MM.1S (cell line): ENCODE measurements at regions not wholly inside any gene's neighbourhood (a gene's known extent, or its start where the extent isn't known, plus 50 kb on each side); places are given as distances from the start of the nearest gene placed in this dataset.
"Not testable (repeated sequence)": the region's sequence is repeated elsewhere in the genome, so short reads cannot be mapped to it uniquely, and the experiment has no call there.

Source experiments
- DNase-seq: peaks from one replicate; pipeline ENCODE4 v3.0.0-alpha.2; 2015
- H2AFZ ChIP-seq: fragments of 300-600 bp; sonication (generic); 2 replicates; pipeline ENCODE4 v1.6.0; 2016; ENCODE audit warnings: antibody characterized with exemption, low read length
- H3F3A ChIP-seq: fragments of 300-600 bp; sonication (generic); 2 replicates; pipeline ENCODE4 v1.6.1; 2016; ENCODE audit warnings: mild to moderate bottlenecking, antibody characterized with exemption, low read length, moderate library complexity, mixed read lengths; ENCODE audit not compliant: insufficient read depth
- H3K27ac ChIP-seq: fragments of 300-600 bp; sonication (generic); 2 replicates; pipeline ENCODE4 v1.5.1; 2016; ENCODE audit warnings: mild to moderate bottlenecking, low read length
- H3K27me3 ChIP-seq: fragments of 300-600 bp; sonication (generic); replicated peaks from 2 replicates; pipeline ENCODE4 v1.6.0; 2016; ENCODE audit warnings: low read length; ENCODE audit not compliant: insufficient read depth
- H3K36me3 ChIP-seq: fragments of 300-600 bp; sonication (generic); replicated peaks from 2 replicates; pipeline ENCODE4 v1.6.1; 2016; ENCODE audit warnings: mild to moderate bottlenecking, low read length, mixed read lengths; ENCODE audit not compliant: insufficient read depth
- H3K4me1 ChIP-seq: fragments of 300-600 bp; sonication (generic); 2 replicates; pipeline ENCODE4 v1.6.1; 2016; ENCODE audit warnings: low read length, mixed read lengths
- H3K4me2 ChIP-seq: fragments of 300-600 bp; sonication (generic); 2 replicates; pipeline ENCODE4 v1.6.0; 2016; ENCODE audit warnings: low read depth, low read length
- H3K4me3 ChIP-seq: fragments of 300-600 bp; sonication (generic); 2 replicates; pipeline ENCODE4 v1.5.1; 2016; ENCODE audit warnings: low read length, mixed read lengths
- H3K79me2 ChIP-seq: fragments of 300-600 bp; sonication (generic); 2 replicates; pipeline ENCODE4 v1.6.1; 2016; ENCODE audit warnings: mixed run types, low read length, mixed read lengths
- H3K9ac ChIP-seq: fragments of 300-600 bp; sonication (generic); 2 replicates; pipeline ENCODE4 v1.6.1; 2016; ENCODE audit warnings: low read length, mixed read lengths
- H3K9me2 ChIP-seq: fragments of 300-600 bp; sonication (generic); replicated peaks from 2 replicates; pipeline ENCODE4 v1.6.1; 2016; ENCODE audit warnings: mild to moderate bottlenecking, low read length, mixed read lengths; ENCODE audit not compliant: insufficient read depth
- H3K9me3 ChIP-seq: fragments of 300-600 bp; sonication (generic); replicated peaks from 2 replicates; pipeline ENCODE4 v1.6.1; 2016; ENCODE audit warnings: mild to moderate bottlenecking, low read length, mixed read lengths; ENCODE audit not compliant: insufficient read depth
- H4K20me1 ChIP-seq: fragments of 300-600 bp; sonication (generic); 2 replicates; pipeline ENCODE4 v1.6.1; 2016; ENCODE audit warnings: mild to moderate bottlenecking, low read length, moderate library complexity, mixed read lengths; ENCODE audit not compliant: insufficient read depth
- EZH2 ChIP-seq: fragments of 300-600 bp; sonication (generic); optimal IDR thresholded peaks from 2 replicates; pipeline ENCODE3; 2017; ENCODE audit warnings: low read depth, mild to moderate bottlenecking, antibody characterized with exemption, low read length, mixed read lengths
- EZH2phosphoT487 ChIP-seq: fragments of 300-600 bp; sonication (generic); IDR thresholded peaks from 2 replicates; pipeline ENCODE4 v1.6.1; 2018; ENCODE audit warnings: antibody characterized with exemption, low read length
- TF ChIP-seq, protein P1 (sequence below): fragments of 300-600 bp; sonication (generic); IDR thresholded peaks from 2 replicates; pipeline ENCODE4 v1.5.1; 2016; ENCODE audit warnings: antibody characterized with exemption, low read length, mixed read lengths

DNA sequence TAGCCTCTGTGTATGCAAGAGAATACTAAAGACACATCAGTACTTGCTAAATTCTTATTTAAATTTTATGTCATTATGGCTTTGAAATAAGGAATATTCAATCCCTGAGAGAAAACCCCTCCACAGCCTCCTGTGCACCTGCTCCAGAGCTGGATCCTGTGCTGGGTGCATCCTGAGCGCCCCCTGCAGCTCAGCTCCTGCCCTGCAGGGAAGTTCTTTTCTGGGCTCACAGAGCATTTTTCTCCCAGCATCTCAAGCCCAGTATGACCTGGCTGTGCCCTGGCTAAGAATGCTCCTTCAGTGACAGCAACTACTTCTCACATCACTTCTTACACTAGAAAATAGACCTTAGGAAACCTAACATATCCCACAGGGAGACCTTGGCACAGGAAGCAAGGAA is 1211.7 kb downstream of the TMEM121 start:
- no peaks in the 10 kb centered on the region for H3K9me3 ChIP-seq
- H2AFZ ChIP-seq = no peak overlapping the region
- H3K4me2 ChIP-seq = no peak overlapping the region
- H3K9ac ChIP-seq = no peak overlapping the region
- no peaks in the 10 kb centered on the region for H3K79me2 ChIP-seq
- no peaks in the 10 kb centered on the region for H3K4me1 ChIP-seq
- H3K4me3 ChIP-seq = no peak overlapping the region
- no peaks in the 10 kb centered on the region for H3K36me3 ChIP-seq
- no peaks in the 10 kb centered on the region for H4K20me1 ChIP-seq
- TF ChIP-seq EZH2phosphoT487 (no peak), EZH2 (no peak)
- TF ChIP-seq, protein P1, sequence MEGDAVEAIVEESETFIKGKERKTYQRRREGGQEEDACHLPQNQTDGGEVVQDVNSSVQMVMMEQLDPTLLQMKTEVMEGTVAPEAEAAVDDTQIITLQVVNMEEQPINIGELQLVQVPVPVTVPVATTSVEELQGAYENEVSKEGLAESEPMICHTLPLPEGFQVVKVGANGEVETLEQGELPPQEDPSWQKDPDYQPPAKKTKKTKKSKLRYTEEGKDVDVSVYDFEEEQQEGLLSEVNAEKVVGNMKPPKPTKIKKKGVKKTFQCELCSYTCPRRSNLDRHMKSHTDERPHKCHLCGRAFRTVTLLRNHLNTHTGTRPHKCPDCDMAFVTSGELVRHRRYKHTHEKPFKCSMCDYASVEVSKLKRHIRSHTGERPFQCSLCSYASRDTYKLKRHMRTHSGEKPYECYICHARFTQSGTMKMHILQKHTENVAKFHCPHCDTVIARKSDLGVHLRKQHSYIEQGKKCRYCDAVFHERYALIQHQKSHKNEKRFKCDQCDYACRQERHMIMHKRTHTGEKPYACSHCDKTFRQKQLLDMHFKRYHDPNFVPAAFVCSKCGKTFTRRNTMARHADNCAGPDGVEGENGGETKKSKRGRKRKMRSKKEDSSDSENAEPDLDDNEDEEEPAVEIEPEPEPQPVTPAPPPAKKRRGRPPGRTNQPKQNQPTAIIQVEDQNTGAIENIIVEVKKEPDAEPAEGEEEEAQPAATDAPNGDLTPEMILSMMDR = no peak
- no peak overlapping the region for H3K27ac ChIP-seq
- DNase-seq = no peak
- H3F3A ChIP-seq = no peaks in the 10 kb centered on the region
- H3K27me3 ChIP-seq = no peaks in the 10 kb centered on the region
- H3K9me2 ChIP-seq = no peaks in the 10 kb centered on the region

DNA sequence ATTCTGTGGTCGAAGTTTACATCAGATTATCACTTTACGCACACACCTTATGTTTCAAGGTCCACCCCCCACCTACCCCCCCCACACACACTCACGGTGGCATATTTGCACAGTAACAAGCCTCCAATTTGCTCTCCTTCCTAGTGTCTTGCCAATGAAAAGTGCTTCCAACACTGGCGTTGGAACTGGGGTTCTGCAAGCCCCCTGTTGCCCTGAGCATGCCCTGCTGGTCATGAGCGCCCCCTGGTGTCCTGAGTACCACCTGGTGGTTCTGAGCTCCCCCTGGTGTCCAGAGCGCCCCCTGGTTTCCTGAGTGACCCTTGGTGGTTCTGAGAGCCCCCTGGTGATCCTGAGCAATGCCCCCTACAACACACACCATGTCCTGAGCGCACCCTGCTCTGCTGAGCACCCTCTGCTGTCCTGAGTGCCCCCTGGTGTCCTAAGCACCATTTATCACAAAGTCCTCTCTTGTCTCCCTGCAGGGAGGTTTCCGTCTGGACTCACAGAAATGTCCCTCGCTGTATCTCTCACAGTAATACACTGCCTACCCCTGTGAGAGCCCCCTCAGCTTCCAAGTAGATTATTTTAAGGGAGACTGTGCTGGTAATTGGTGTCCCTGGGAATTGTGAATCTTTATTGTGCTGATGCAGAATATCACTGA is 1212.3 kb downstream of the TMEM121 start:
- not testable (repeated sequence) for H3K9ac ChIP-seq, H3K36me3 ChIP-seq, H3K27me3 ChIP-seq, H3K79me2 ChIP-seq, H4K20me1 ChIP-seq, H3K4me2 ChIP-seq, H3K4me3 ChIP-seq, H3K4me1 ChIP-seq, H3F3A ChIP-seq, DNase-seq, H3K9me3 ChIP-seq, H2AFZ ChIP-seq, H3K9me2 ChIP-seq, H3K27ac ChIP-seq

DNA sequence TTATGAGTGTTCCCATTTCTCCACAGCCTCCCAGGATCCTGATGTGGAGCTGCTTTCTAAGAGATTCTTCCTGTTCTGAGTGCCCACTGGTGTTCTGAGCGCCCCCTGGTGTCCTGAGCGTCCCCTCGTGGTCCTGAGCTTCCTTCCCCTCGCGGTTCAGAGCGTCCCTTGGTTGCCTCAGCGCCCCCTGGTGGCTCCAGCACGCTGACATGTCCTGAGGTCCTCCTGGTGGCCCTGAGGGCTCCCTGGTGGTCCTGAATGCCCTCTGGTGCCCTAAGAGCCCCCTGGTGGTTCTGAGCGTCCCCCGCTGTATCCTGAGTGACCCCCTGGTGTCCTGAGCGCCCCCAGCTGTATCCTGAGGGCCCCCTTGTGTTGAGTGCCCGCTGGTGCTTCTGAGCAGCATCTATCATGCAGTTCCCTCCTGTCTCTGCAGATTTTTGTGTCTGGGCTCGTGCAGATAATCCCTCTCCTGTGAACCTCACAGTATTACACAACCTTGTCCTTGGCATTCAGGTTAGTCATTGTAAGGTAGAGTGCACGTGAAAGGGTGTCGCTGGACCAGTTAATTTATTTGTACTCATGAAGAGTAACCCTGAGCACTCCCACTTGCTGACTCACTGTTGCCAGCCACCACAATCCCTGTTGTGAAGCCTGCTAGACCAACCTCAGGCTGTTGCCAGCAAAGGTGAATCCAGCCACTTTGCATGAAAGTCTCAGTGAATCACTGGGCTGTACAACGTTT is 1214.9 kb downstream of the TMEM121 start:
- H3K4me2 ChIP-seq, H2AFZ ChIP-seq, H3K4me3 ChIP-seq, H3K4me1 ChIP-seq, H3K9me2 ChIP-seq, H3K27ac ChIP-seq, H3K36me3 ChIP-seq, H3K27me3 ChIP-seq, H4K20me1 ChIP-seq, H3F3A ChIP-seq, H3K9me3 ChIP-seq, H3K9ac ChIP-seq, H3K79me2 ChIP-seq: not testable (repeated sequence)
- DNase-seq = peak; percentile 5
- TF ChIP-seq, protein P1 = 0 out of 2 replicates have a peak, but pooled peaks have one; percentile 6

DNA sequence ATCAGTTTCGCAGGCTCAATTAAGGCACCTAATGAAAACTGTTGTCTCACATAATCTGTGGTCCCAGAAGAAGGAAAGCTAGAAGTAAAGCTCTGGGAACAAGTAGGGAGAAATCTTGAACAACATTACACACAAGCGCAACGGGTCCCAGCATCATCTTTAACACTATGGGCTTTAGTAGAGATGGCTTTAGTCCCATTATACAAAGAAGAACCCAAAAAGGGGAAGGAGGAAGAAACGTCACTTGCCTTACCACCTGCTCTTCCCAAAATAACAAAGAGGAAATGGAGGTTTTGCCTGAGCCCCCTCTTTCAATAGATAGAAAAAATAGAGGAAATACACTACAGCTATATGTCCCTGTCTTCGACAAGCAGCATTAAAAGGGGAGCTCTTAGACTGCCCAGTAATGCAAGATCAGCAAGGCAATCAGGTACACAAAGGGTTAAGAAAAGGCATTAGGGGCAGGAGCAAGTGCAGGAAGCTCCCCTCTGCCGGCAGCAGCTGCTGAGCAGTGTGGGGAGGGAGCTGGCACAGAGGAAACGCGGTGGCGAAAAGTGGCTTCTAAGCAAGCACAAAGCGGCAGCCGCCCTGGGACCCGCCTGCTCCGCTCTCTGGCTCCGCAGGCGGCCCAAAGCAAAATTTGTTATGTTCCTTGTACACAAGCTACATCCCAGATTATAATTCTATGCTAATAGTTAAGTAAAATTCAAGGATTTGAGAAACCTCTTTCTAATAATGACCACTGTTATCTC is 1218.8 kb downstream of the TMEM121 start:
- H3K79me2 ChIP-seq, H3K9ac ChIP-seq, H4K20me1 ChIP-seq, H3K4me2 ChIP-seq, H3K36me3 ChIP-seq, H3K27me3 ChIP-seq, H3K9me3 ChIP-seq, H3K4me1 ChIP-seq, H2AFZ ChIP-seq, H3K27ac ChIP-seq, H3K4me3 ChIP-seq, H3F3A ChIP-seq, H3K9me2 ChIP-seq: not testable (repeated sequence)
- peak; percentile 24 for DNase-seq

DNA sequence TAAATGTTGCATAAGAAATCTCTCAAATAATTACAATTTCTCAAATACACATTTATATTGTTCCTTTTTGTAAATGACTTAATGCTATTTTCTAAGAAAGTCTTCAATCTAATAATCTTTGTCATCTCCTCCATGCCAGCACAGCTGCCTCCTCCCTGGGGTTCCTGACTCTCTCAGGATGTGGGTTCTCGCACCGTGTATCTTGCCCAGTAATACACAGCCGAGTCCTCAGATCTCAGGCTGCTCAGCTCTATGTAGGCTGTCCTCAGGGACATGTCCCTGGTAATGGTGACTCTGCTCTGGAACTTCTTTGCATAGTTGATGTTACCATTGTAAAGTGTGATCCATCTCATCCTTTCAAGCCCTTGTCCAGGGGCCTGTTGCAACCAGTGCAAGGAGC is 1223.7 kb downstream of the TMEM121 start:
- H3K9me3 ChIP-seq, H3K4me3 ChIP-seq, H4K20me1 ChIP-seq, H3F3A ChIP-seq, H3K27ac ChIP-seq, H3K27me3 ChIP-seq, H3K4me2 ChIP-seq, H3K4me1 ChIP-seq, H2AFZ ChIP-seq, DNase-seq, H3K9ac ChIP-seq, H3K9me2 ChIP-seq, H3K36me3 ChIP-seq, H3K79me2 ChIP-seq: not testable (repeated sequence)

DNA sequence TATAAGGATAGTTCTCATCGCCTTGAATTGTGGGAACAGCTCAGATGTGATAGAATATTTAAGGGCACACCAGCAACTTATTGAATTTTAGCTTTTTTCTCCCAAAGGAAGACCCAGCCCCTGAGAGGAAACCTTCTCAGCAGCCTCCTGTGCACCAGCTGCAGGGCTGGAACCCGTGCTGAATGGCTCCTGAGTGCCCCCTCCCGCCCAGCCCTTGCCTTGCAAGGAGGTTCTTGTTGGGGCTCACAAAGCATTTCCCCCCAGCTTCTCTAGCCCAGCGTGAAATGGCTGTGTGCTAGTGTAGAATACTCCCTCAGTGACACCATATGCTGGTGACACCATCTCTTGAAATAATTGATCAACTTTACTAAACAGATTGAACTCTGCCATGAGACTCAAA is 1227.4 kb downstream of the TMEM121 start:
- not testable (repeated sequence) for H3K4me2 ChIP-seq, H3K9ac ChIP-seq, H3K9me2 ChIP-seq, H3K4me3 ChIP-seq, DNase-seq, H3K4me1 ChIP-seq, H3K9me3 ChIP-seq, H3K27me3 ChIP-seq, H3K79me2 ChIP-seq, H3K27ac ChIP-seq, H4K20me1 ChIP-seq, H2AFZ ChIP-seq, H3K36me3 ChIP-seq, H3F3A ChIP-seq
